GM12892 (cell line): ENCODE measurements at regions not wholly inside any gene's neighbourhood (a gene's known extent, or its start where the extent isn't known, plus 50 kb on each side); places are given as distances from the start of the nearest gene placed in this dataset.

ENCODE experiments used
- POLR2A ChIP-seq: IDR thresholded peaks from 2 replicates; pipeline ENCODE4 v1.6.1; 2011; ENCODE audit warnings: low read depth, low read length, control low read depth
- TAF1 ChIP-seq: IDR thresholded peaks from 2 replicates; pipeline ENCODE4 v1.6.1; 2011; ENCODE audit warnings: low read depth, mild to moderate bottlenecking, control low read depth, low read length, borderline replicate concordance

DNA sequence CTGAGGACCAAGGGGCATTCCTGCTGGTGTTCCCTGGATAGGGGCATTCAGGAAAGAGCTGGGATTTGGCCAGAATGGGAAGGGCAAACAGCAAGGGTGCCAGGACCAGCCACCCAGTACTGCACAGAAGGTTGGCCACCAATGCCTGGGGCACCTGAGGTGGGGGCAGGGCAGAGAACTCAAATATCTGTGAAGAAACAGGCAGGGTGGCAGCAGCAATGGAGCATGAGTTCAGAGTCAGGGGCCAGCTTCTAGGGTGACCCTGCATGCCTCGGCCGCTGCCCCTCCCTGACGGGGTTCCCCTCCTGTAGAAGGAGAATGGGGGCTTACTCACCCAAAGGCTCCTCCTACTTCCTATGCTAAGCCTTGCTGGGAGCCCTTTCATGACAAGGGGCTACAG lies 79.3 kb upstream of the SHANK2 start:
- TF ChIP-seq TAF1 (no peak), POLR2A (no peak)
